ENCODE measurements at regions not wholly inside any gene's neighbourhood (a gene's known extent, or its start where the extent isn't known, plus 50 kb on each side); places are given as distances from the start of the nearest gene placed in this dataset.

DNA sequence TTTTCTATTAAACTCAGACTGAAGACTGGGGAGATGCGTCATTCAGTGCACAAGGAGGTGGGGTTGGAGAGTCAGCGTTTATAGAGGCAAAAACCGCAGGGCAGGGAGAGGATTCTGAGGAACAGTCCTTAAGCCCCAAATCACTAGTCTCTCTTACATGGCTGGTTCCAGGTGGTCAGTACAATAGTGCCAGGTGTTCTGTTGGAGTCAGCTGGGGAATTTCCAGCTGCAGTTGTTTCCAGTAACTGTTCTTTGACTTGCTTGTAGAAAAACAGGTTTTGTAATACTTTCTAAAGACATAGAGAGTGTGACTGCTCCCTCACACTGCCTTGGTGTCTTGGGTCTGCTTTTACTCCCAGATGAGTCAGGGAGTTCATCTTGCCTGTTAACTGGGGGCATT lies 192.2 kb downstream of the TMTC3 start:
- H3K27ac Mint-ChIP-seq: no peak overlapping the region
- H3K9me3 Mint-ChIP-seq: no peaks in the 10 kb centered on the region
- peaks cover 5% of the 10 kb centered on the region for H3K4me1 Mint-ChIP-seq (ENCODE audit: unreplicated experiment)
- TF ChIP-seq, protein P1, sequence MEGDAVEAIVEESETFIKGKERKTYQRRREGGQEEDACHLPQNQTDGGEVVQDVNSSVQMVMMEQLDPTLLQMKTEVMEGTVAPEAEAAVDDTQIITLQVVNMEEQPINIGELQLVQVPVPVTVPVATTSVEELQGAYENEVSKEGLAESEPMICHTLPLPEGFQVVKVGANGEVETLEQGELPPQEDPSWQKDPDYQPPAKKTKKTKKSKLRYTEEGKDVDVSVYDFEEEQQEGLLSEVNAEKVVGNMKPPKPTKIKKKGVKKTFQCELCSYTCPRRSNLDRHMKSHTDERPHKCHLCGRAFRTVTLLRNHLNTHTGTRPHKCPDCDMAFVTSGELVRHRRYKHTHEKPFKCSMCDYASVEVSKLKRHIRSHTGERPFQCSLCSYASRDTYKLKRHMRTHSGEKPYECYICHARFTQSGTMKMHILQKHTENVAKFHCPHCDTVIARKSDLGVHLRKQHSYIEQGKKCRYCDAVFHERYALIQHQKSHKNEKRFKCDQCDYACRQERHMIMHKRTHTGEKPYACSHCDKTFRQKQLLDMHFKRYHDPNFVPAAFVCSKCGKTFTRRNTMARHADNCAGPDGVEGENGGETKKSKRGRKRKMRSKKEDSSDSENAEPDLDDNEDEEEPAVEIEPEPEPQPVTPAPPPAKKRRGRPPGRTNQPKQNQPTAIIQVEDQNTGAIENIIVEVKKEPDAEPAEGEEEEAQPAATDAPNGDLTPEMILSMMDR (conservative IDR thresholded peaks at IDR 0.05): no peak
- H3K27me3 Mint-ChIP-seq: no peaks in the 10 kb centered on the region
- DNase-seq (ENCODE audit: extremely low spot score, unreplicated experiment): no peak
- no peaks in the 10 kb centered on the region for H3K36me3 Mint-ChIP-seq
- no peak overlapping the region for H3K4me3 Mint-ChIP-seq

DNA sequence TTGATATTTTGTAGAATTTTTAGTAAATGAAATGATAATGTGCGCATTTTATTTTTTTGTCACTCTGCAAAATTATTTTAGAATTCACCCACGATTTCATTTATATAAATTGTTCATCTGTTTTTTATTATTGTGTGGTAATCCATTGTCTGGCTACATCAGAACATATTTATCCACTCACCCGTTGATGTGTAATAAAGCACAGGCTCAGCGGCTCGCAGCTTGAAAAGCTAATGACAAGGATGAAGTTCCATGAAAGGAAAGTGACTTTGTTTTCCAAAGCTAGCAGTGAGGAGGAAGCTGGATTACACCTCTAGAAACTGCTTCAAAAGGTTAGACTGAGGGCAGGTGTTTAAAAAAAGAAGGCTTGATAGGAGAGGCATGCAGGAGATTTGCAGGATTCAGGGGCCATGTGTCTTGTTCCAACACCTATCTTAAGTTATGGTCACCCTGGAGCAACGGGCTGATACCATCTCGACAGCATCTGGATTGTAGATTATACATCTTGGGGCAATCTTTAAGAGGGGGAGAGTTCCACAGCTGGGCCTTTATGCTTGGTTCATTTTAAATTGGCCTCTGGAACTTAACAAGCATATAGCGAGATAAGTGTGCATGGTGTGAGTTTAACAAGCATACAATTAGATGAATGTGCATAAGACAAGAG lies 194.1 kb downstream of the TMTC3 start:
- no peak overlapping the region for H3K27ac Mint-ChIP-seq

DNA sequence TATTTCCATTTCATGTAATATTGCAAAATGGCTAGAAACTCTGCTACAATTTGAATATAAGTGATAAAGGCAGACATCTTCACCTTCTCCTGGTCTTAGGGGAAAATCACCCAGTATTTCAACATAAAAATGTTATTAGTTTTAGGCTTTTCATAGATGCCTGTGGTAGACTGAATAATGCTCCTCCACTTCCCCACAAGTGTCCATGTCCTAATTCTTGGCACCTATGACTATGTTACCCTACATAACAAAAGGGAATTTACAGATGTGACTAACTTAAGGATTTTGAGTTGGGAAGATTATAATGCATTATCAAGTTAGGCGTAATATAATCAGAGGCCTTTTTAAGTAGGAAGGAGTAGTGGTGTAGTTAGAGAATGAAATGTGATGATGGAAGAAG lies 196.4 kb downstream of the TMTC3 start:
- Mint-ChIP-seq H3K4me3 (no peak overlapping the region), H3K9me3 (no peaks in the 10 kb centered on the region), H3K27me3 (no peaks in the 10 kb centered on the region), H3K4me1 (ENCODE audit: unreplicated experiment) (peaks cover 5% of the 10 kb centered on the region), H3K27ac (no peak overlapping the region), H3K36me3 (no peaks in the 10 kb centered on the region)
- no peak for DNase-seq (ENCODE audit: extremely low spot score, unreplicated experiment)
- TF ChIP-seq, protein P1 (conservative IDR thresholded peaks at IDR 0.05): no peak

More for the DNA sequence above, 194.1 kb downstream of the TMTC3 start:
- Mint-ChIP-seq H3K27me3 (no peaks in the 10 kb centered on the region), H3K4me3 (no peak overlapping the region), H3K36me3 (no peaks in the 10 kb centered on the region), H3K4me1 (ENCODE audit: unreplicated experiment) (peaks cover 5% of the 10 kb centered on the region), H3K9me3 (no peaks in the 10 kb centered on the region)
- DNase-seq (ENCODE audit: extremely low spot score, unreplicated experiment): no peak
- TF ChIP-seq, protein P1 (conservative IDR thresholded peaks at IDR 0.05): no peak

DNA sequence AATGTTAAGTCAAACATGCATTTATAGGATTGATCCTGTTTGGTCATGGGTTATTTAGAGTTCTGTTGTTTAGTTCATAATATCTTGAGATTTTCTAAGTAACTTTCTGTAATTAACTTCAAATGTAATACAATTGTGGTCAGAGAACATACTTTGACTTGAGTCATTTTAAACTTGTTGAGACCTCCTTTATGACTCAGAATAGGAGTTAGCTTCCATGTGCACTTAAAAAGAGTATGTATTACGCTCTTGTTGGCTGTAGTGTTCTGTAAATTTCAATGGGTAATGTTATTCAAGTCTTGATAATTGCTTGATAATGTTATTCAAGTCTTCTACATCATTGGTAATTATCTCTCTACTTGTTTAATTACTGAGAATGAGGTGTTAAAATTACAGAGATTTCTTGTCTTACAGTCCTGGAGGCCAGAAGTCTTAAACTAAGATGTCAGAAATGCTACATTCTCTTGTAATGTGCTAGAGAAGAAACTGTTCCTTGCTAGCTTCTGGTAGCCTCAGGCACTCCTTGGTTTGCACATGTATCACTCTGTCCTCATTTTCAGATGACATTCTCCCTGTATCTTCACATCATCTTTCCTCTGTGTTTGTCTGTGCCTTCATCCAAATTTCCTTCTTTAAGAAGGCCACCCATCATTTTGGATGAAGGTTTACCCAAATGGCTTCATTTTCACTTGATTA lies 197.3 kb downstream of the TMTC3 start:
- Mint-ChIP-seq H3K36me3 (no peaks in the 10 kb centered on the region), H3K27me3 (no peaks in the 10 kb centered on the region), H3K4me1 (ENCODE audit: unreplicated experiment) (peaks cover 5% of the 10 kb centered on the region), H3K9me3 (no peaks in the 10 kb centered on the region), H3K4me3 (no peak overlapping the region), H3K27ac (no peak overlapping the region)
- DNase-seq (ENCODE audit: extremely low spot score, unreplicated experiment): no peak
- TF ChIP-seq, protein P1 (conservative IDR thresholded peaks at IDR 0.05): no peak

DNA sequence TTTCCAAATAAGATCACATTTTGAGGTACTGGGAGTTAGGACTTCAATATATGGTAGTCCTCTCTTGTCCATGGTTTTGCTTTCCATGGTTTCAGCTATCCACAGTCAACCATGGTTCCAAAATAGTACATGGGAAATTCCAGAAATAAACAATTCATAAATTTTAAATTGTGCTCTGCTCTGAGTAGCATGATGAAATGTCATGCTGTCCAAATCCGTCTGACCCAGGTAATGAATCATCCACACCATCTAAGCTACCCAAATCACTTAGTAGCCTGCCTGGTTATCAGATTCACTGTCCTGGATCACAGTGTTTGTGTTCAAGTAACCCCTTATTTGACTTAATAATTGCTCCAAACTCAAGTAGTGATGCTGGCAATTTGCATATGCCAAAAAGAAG lies 197.9 kb downstream of the TMTC3 start:
- DNase-seq (ENCODE audit: extremely low spot score, unreplicated experiment): no peak
- no peaks in the 10 kb centered on the region for H3K27me3 Mint-ChIP-seq
- H3K4me1 Mint-ChIP-seq (ENCODE audit: unreplicated experiment): peaks cover 5% of the 10 kb centered on the region
- no peaks in the 10 kb centered on the region for H3K9me3 Mint-ChIP-seq
- H3K27ac Mint-ChIP-seq: no peak overlapping the region
- no peaks in the 10 kb centered on the region for H3K36me3 Mint-ChIP-seq
- H3K4me3 Mint-ChIP-seq: no peak overlapping the region
- TF ChIP-seq, protein P1 (conservative IDR thresholded peaks at IDR 0.05): no peak
